Fibroblast of skin of left biceps (primary cell): ENCODE measurements at regions not wholly inside any gene's neighbourhood (a gene's known extent, or its start where the extent isn't known, plus 50 kb on each side); places are given as distances from the start of the nearest gene placed in this dataset.

Source experiments
- DNase-seq, 2 experiments: peaks; one replicate each; pipeline ENCODE4 v3.0.0-alpha.2; 2013; ENCODE audit warnings: low read depth in 2 of 2

GRCh38 chr2:235301202-235302076, 192.4 kb upstream of the AGAP1 start:
- no peak for DNase-seq

DNA sequence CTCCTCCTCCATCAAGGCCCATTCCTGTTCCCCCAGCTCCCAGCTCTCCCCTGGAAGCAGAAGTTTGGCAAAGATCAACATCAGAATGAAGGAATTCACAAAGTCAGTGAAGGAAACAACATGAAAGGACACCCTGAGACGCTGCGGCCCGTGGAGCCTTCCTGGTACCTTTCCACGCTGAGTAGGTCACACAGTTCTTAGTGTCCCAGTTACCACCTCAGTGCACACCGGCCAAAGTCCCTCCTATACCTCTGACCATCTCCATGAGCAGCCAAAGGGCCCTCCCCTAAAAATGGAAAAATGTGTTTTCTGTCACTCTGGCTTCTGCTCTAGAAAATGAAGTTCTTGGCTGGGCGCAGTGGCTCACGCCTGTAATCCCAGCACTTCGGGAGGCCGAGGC, 191.6 kb upstream of the AGAP1 start:
- no peak for DNase-seq

DNA sequence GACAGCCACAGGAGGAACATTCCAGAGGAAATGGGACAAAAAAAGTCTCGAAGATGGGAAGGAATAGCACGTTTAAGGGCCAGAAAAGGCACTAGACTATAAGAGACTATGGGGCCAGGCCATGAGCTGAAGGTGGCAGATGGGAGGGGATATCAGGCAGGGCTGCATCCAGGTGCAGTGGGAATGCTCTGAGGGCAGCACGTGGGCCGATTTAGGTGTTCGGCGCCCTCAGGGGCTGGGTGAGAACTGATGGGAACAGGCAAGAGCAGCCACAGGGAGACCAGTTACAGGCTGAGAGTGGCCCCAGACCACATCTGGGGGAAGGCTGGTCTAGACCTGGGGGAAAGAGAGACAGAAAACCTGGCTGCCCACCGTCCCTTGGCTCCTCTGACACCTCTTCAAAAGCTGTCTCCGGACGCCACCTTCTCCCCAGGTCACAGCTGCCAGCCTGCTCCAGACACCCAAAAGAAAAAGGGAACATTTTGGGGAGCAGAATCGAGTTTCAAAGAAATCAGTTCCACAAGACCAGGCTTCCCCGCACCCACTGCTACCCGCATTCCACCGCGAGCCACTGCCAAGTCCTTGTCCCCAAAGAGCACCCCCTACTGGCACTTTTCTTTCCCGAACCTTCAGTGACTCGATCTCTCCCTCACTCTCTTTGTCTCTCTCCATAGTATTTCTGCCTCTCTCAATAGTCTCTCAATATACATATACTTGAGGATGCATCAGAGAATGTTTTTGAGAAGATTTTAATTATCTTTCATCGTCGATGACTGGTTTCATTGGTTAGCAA, 190.1 kb upstream of the AGAP1 start:
- DNase-seq = no peak

DNA sequence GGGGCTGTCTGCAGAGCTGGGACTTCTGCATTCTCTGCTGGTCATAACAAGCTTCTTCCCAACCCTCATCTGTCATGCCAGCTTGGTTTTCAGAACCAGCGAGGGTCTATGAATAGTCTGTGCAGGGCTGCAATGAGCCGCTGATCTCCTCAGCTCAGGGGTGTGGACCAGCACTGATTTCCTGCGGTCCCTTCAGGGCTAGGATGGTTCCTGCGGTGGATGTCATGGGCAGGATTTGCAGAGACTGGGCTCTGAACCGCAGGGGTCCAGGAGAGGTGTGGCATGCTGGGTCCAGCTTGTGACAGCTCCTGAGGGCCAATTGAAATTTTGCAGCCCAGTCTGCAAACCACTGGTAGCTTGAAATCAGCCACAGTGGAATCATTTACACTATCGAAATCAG, 188.2 kb upstream of the AGAP1 start:
- no peak for DNase-seq

DNA sequence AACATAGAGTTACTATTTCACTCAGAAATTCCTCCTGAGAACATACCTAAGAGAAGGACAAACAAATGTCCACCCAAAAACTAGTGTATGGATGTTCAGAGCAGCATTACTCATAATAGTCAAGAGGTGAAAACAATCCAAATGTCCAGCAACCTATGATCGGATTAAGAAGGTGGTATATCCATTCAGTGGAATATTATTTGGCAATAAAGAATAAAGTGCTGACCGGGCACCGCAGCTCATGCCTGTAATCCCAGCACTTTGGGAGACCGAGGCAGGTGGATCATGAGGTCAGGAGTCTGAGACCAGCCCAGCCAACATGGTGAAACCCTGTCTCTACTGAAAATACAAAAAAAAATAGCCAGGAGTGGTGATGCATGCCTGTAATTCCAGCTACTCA, 182.8 kb upstream of the AGAP1 start:
- DNase-seq = no peak

GRCh38 chr2:235312571-235312970, 181.3 kb upstream of the AGAP1 start:
- no peak for DNase-seq

GRCh38 chr2:235314371-235314930, 179.4 kb upstream of the AGAP1 start:
- DNase-seq = no peak

- DNase-seq = no peak
These were observed 174.7 kb upstream of the AGAP1 start for GRCh38 chr2:235319095-235319494.

GRCh38 chr2:235320326-235320725, 173.5 kb upstream of the AGAP1 start:
- no peak for DNase-seq

GRCh38 chr2:235324324-235324723, 169.5 kb upstream of the AGAP1 start:
- DNase-seq = no peak

DNA sequence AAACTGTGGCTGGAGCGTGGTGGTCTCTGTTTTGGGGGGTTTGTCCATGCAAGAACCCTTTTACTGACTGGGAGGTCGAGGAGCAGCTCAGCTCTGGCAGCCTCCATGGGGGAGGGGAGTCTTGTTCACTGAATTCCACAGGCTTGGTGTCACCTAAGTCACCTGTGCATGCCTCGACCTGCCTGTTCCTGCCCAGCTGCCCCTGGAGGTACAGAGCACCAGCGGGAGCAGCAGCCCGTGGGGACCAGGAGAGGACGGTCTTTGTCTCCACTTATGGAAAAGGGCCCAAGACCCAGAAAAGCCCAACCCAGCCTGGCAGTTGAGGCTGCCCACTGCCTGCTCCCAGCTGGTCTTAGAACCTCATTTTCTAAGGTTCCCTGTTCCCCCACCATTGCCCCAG, 168.7 kb upstream of the AGAP1 start:
- no peak for DNase-seq

DNA sequence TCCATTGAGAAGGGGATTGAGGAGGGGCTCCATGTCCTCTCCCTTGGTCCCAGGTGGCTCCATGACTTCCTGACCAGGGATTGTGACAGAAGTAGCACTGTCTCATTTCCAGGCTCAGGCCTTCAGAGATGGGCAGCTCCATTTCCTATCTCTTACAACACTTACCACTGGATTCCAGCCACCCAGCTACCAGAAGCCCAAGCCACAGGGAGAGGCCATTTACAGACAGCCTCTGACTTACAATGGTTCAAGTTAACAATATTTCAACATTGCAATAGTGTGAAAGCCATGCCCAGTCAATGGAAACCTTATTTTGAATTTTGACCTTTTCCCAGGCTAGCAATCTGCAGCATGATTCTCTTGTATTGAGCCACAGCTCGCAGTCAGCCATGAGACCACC, 164.9 kb upstream of the AGAP1 start:
- DNase-seq = no peak

- peak; percentile 26 to 29 for DNase-seq
These were observed 162.9 kb upstream of the AGAP1 start for GRCh38 chr2:235330775-235331451.

GRCh38 chr2:235332240-235332890, 161.5 kb upstream of the AGAP1 start:
- no peak for DNase-seq

DNA sequence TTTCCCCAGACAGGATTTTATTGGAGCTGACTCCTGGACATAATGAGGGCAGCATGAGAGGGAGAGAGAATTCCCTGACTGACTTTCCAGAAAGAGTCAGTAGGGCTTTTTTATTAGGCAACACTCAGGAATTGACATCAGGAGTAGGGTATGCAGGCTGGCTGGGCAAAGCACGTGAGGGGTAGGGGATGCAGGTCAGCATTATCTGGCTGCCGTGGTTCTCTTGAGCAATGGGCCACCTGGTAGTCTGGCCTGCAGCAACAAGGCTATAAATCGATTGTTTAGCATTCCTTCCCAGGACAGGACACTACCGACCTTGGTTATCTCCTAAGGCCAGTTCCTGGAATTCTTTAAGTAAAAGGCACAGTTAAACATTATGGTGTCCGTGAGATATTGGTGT, 160.8 kb upstream of the AGAP1 start:
- no peak for DNase-seq

DNA sequence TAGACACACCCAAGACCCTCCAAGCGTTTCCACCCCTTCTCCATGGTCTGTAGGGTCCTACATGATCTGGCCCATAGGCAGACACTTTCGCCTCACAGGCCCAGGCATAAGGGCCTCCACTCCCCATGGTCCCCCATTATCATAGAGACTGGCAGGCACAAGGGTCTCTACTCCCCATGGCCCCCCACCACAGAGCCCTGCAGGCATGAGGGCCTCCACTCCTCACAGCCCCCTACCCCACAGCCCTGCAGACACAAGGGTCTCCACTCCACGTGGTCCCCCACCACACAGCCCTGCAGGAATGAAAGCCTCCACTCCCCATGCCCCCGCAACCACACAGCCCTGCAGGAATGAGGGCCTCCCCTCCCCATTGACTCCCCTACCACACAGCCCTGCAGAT, 159.7 kb upstream of the AGAP1 start:
- DNase-seq = no peak

- DNase-seq = no peak
These were observed 150.6 kb upstream of the AGAP1 start for GRCh38 chr2:235343156-235343774.

- DNase-seq = peak; percentile 12 to 15
These were observed 150.0 kb upstream of the AGAP1 start for GRCh38 chr2:235343869-235344268.

DNA sequence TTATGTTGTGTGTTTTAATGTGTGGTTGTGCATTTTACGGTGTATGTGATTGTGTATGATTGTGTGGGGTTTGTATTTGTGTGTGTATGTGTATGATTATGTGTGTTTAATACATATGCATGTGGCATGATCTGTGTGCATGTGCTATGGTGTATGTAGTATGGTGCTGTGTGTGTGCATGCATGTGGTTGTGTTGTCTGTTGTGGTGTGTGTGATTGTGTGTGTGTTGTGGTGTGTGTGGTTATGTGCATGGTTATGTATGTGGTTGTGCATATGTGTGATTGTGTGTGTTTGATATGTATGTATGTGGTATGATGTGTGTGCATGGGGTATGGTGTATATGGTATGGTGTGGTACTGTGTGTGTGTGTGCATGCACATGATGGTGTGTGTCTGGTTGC, 148.1 kb upstream of the AGAP1 start:
- DNase-seq = no peak

GRCh38 chr2:235347691-235348090, 146.2 kb upstream of the AGAP1 start:
- peak; percentile 62 to 68 for DNase-seq

DNA sequence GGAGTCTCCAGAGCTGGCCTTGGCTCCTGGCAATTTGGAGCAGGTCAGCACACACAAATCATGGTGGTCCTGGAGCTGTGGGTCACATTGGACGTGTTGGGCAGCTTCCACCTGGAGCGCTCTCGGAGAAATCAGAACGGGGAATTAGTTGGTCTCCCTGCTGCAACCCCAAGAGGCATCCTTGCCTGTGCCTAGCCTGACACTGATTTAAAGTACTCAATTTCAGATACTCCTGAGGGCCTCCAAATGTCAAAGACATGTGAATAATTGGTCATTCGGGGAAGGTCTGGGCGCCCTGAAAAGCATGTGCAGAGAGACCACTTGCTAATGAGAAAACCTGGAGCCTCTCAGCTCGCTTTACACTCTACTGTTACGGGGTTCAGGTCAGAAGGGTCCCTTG, 145.5 kb upstream of the AGAP1 start:
- no peak for DNase-seq
